ENCODE measurements at regions not wholly inside any gene's neighbourhood (a gene's known extent, or its start where the extent isn't known, plus 50 kb on each side); places are given as distances from the start of the nearest gene placed in this dataset.

- DNase-seq (ENCODE audit: extremely low read depth, low read depth): no peak
Observed at GRCh38 chr13:112242777-112243176, 133.4 kb upstream of the SPACA7 start.

GRCh38 chr13:112244061-112244460 lies 132.1 kb upstream of the SPACA7 start:
- DNase-seq (ENCODE audit: extremely low read depth, low read depth): no peak

GRCh38 chr13:112244495-112245177 lies 131.5 kb upstream of the SPACA7 start:
- DNase-seq (ENCODE audit: extremely low read depth, low read depth): no peak

- DNase-seq (ENCODE audit: extremely low read depth, low read depth): no peak
Observed at GRCh38 chr13:112245179-112245724, 130.9 kb upstream of the SPACA7 start.

GRCh38 chr13:112245989-112246388 lies 130.2 kb upstream of the SPACA7 start:
- DNase-seq (ENCODE audit: extremely low read depth, low read depth): no peak

GRCh38 chr13:112246731-112247470 lies 129.3 kb upstream of the SPACA7 start:
- DNase-seq (ENCODE audit: extremely low read depth, low read depth): no peak

GRCh38 chr13:112247471-112248405 lies 128.4 kb upstream of the SPACA7 start:
- DNase-seq (ENCODE audit: extremely low read depth, low read depth): no peak

- no peak for DNase-seq (ENCODE audit: extremely low read depth, low read depth)
Observed at GRCh38 chr13:112248406-112248760, 127.8 kb upstream of the SPACA7 start.

- DNase-seq (ENCODE audit: extremely low read depth, low read depth): no peak
Observed at GRCh38 chr13:112248862-112249592, 127.1 kb upstream of the SPACA7 start.

- no peak for DNase-seq (ENCODE audit: extremely low read depth, low read depth)
Observed at GRCh38 chr13:112249644-112250610, 126.2 kb upstream of the SPACA7 start.

GRCh38 chr13:112250788-112251445 lies 125.2 kb upstream of the SPACA7 start:
- DNase-seq (ENCODE audit: extremely low read depth, low read depth): no peak

- no peak for DNase-seq (ENCODE audit: extremely low read depth, low read depth)
Observed at GRCh38 chr13:112251930-112252585, 124.1 kb upstream of the SPACA7 start.

GRCh38 chr13:112252804-112253590 lies 123.2 kb upstream of the SPACA7 start:
- DNase-seq (ENCODE audit: extremely low read depth, low read depth): no peak

- no peak for DNase-seq (ENCODE audit: extremely low read depth, low read depth)
Observed at GRCh38 chr13:112253631-112254030, 122.5 kb upstream of the SPACA7 start.

GRCh38 chr13:112254061-112254818 lies 121.9 kb upstream of the SPACA7 start:
- no peak for DNase-seq (ENCODE audit: extremely low read depth, low read depth)

GRCh38 chr13:112254900-112255299 lies 121.3 kb upstream of the SPACA7 start:
- DNase-seq (ENCODE audit: extremely low read depth, low read depth): no peak
